HG03342 (cell line): ENCODE measurements at regions not wholly inside any gene's neighbourhood (a gene's known extent, or its start where the extent isn't known, plus 50 kb on each side); places are given as distances from the start of the nearest gene placed in this dataset.
"Not testable (repeated sequence)": the region's sequence is repeated elsewhere in the genome, so short reads cannot be mapped to it uniquely, and the experiment has no call there.

Experiments used
- ATAC-seq: cut with Tn5 transposase; IDR thresholded peaks from one replicate; pipeline ENCODE4 v1.9.1; 2021; ENCODE audit warnings: mild to moderate bottlenecking, moderate library complexity; ENCODE audit not compliant: unreplicated experiment

DNA sequence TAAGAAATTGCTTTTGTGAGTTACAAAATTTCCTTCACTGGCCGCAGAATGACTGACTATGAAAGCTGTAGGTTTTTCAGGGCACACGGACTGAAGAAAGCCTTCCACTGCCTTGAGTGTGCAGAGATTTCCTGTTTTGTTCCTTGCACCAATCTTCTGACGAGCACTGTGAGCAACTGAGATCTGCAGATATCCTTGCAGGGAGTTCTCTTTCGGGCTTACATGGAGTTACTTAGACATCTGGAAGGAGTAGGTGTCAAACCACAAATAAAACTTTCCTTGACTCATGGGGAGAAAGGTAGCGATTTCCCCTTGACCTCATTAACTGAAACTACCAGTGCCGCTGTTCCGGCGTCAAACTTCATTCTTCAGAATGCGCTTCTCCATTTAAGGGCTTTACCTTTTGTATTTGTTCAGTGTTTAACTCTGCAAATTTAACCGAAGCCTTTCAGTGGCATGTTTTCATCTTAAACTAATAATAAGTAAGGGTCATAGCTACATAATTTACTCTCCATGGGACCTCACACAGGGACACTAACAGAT, 1175.3 kb downstream of the GATA3 start:
- no peak for ATAC-seq

DNA sequence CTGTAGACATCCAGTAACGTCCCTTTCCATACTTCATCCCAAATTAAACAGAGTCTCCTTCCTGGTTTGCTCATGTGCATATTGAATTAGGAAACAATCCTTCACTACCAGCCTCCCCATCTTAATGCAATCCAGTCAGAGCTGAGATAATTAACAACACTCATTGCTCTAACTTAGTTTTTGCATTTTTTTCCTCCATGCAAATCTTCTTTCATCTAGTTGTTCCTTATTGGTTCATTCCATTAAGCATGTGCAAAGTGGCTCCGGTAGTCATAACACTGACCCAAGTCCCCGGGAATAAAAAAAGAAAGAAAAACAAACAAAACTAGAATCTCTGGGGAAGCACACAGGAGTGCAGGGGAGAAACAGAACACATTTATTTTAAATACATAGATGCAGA, 1176.1 kb downstream of the GATA3 start:
- no peak for ATAC-seq

DNA sequence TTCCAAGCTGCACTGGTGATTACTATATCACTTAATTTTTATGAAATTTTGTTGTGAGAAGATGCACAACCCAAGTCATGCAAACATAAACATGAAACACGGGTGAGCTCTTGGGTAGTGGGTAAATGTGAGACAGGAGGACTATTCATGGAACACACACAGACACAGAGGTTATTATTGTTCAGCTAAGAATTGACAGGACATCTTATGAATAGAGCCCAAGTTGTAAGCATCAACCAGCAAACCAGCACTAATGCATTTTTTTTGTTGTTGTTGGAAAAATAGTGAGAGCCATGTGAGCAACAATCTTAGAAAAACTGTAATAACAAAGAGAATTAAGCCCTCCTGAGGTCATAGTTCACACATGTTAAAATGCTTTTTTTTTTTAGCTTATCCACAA, 1179.7 kb downstream of the GATA3 start:
- no peak for ATAC-seq

DNA sequence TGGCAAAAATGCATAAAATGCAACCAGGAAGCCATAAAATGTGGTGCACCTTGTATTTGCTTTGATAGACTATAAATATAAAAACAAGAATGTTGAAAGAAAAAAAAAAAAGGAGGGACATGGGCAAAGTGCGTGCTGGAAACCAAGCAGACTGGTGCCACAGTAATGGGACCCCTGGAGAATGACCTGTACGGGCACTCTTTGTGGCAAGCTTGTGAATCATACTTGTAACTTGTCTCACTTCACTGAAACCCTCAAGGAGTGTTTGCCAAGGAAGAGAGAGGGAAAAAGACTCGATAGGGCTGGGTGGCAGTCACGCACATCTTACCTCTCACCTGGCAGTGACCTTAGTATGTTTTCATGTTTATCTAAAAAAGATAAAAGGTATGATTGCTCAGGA, 1183.6 kb downstream of the GATA3 start:
- no peak for ATAC-seq

DNA sequence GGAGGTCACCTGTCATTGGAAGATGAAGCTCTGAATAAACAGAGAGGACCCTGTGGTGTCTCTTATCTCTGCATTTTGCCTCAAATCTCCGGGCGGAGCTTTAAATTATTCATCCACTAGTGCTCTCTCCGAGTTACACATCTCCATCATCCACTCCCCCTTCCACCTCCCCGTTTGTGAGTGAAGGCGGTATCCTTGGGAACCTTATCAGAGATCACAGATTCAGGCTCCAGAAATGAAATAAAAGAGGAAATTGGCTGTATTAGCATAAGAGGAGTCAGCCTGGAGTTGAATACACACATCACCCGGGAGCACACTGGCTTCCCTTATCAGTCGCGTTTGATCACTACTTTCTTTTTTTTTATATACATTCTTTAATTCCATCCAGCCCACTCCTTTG, 1184.8 kb downstream of the GATA3 start:
- ATAC-seq: no peak

DNA sequence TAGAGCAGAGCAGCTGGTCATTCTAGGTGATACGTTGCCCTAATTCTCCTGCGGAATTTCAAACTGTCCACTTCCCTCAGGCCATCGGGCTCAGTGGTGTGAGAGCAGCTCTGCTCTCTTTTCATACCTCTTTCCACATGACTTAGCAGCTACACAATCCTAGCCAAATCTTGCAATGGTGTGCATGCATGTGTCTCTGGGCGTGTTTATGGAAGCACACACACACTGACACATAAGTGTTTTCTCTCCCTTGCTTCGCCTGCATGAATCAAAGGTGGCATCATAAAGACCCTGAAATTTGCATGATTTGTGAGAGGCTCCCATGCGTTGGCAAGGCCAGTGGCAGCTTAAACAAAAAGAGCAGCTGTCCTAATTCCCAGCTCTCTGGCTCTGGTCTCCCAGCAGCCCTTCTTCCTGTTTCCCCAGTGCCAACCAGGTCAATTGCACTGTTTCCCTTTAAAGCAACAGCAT, 1189.5 kb downstream of the GATA3 start:
- no peak for ATAC-seq

DNA sequence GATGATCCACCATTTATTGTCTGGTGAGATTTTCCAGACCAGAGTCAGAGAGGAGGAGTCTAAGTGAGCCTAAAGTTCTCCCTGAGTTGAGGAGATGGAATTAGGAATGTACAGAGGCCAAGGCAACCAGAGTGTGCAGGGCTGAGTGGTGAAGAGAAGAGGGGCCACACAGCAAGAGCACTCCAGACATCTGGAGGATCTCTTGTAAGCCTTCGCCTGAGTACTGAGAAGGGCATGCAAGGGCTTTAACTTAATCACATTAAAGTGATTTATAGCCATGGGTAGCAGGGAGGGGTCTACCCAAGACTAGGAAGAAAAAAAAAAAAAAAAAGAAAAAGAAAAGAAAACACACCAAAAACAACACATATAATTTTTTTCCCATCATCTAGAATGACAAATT, 1190.4 kb downstream of the GATA3 start:
- ATAC-seq: no peak

DNA sequence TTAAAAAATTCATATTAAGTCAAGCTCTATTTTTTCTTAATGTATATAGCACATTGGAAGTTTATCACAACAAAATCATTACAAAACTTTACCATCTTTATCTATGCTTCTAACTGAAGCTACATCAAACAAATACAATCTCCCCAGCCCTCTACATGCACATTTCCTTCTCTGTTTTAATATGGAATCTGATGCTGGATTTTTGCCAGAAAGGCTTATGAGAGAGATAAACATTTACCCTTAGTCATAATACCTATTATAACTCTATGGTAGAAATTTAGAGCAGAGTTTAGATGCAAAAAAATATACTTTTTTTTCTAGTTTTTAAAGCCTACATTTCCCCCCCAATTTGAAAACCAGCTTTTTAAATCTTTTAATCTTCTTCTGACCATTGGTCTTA, 1198.6 kb downstream of the GATA3 start:
- no peak for ATAC-seq

DNA sequence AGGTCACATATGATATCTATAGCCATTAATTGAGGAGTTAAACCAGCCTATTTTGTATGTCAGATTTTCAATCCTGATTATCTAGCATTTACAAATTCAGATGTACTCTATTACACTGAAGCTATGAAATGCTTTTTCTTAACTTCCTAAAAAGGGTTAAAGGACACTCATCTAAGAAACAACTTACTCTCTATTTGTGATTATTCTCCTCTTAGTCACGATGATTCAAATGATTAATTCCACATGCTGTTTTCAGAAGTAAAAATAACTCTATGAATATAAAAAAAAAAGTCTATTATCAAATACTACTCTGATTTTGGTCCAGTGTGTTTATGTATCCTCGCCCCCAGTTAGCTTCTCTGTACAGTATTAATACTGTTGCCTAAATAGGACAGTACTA, 1199.9 kb downstream of the GATA3 start:
- no peak for ATAC-seq

DNA sequence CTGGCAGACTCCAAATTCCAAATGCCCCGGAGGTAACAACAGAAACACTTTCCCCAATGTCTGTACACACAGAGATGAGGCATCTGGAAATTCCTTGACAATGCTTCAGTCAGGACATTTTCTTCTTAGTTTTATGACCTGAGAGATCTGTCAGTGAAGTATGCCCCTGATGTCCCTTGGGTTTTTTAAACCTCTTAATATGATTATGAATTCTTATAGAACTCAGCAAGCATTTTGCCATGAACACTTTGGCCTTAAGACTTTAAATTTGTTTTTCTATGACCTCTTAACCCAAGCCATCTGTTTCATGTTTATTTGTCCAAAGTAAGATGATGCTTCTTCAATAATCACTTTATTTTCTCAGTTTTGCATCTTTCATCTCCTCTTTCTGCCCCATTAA, 1206.2 kb downstream of the GATA3 start:
- no peak for ATAC-seq

DNA sequence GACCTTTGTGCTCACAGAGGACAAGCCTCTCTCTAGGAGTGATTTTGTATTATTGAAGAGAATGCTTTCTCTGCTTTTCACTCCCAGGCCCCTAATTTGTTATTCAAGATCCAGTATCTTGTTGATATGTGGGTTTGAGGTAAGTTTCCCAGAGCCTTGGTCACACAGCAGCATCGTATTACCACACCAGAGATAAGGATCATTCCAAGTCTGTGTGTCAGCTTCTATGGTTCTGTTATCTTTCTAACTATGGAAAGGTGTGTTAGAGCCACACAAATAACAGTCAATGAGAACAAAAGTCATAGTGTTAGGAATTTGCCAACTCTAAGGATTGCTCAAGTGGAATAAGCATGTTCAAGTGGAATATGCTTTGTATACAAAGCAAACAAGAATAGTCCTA, 1208.3 kb downstream of the GATA3 start:
- no peak for ATAC-seq

DNA sequence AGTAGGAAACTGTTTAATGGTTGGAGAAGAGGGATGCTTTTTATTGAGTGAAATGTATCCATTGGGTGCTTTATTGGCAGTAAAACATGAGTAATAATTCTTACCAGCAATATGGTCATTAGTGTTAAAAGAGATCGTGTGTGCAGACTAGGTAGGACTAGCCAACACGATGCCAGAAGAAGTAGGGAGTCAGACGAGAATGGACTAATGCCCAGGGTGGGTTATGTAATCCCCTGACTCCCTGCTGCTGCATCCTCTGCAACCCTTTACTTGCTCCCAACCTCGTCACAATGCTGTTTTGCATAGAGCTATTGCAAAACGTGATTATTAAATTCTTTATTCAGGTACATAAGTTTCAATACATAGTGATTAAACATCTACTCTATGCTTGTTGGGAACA, 1213.7 kb downstream of the GATA3 start:
- ATAC-seq: no peak

DNA sequence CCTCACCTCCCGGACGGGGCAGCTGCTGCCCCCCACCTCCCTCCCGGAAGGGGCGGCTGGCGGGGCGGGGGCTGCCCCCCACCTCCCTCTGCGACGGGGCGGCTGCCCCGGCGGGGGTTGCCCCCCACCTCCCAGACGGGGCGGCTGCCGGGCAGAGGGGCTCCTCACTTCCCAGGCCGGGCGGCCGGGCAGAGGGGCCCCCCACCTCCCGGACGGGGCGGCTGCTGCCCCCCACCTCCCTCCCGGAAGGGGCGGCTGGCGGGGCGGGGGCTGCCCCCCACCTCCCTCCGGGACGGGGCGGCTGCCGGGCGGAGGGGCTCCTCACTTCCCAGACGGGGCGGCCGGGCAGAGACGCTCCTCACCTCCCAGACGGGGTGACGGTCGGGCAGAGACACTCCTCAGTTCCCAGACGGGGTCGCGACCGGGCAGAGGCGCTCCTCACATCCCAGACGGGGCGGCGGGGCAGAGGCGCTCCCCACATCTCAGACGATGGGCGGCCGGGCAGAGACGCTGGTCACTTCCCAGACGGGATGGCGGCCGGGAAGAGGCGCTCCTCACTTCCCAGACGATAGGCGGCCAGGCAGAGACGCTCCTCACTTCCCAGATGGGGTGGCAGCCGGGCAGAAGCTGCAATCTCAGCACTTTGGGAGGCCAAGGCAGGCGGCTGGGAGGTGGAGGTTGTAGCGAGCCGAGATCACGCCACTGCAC, 1218.8 kb downstream of the GATA3 start:
- ATAC-seq: not testable (repeated sequence)

DNA sequence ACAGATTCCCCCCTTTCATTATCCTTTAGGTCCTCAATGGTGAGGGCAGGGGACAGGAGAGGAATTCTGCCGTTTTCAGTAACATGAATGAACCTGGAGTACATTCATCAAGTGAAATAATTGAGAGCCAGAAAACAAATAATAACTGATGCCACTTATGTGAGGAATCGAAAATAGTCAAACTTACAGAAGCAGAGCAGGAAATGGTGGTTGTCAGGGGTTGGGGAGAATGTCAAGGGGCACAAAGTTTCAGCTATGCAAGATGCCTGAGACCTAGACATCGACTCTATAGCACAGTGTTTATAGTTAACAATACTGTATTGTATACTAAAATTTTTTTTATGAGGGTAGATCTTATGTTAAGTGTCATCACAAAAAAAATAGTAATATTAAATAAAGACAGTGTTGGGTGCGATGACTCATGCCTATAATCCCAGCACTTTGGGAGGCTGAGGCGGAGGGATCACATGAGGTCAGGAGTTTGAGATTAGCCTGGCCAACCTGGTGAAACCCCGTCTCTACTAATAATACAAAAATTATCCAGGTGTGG, 1219.8 kb downstream of the GATA3 start:
- no peak for ATAC-seq

DNA sequence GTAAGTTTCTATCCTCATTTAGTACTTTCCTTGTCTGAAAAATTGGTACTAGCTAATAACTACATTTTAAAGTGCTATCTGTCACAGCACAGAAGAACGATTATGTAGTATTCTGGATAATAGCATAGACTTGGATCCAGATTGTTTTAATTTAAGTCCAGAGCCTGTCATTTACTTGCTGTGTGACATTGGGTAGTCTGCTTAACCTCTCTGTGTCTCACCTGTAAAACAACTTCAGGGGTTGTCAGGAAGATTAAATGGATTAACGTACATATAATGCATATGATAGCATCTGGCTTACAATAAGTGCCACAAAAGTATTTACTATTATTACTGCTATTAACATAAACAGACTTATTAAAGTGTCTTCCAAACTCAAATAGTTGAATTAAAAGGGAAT, 1221.4 kb downstream of the GATA3 start:
- no peak for ATAC-seq

DNA sequence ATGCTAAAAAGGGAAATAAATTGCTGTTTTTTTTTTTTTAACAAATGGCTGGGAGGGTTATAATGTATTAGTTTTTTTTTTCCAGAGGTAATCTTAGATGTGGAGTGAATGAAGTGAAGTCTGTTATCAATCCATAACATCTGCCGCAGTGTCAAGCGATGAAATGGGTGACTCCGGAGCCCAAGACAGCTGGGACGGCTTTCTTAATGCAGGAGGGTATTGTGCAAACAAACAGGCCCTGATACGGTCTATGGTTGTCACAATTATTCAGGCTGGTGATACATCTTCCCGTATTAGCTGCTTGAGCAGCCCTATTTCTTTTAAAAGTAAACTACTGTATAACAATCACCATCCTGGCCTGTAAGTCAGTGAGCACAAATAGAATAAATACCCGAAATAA, 1231.2 kb downstream of the GATA3 start:
- ATAC-seq: no peak

DNA sequence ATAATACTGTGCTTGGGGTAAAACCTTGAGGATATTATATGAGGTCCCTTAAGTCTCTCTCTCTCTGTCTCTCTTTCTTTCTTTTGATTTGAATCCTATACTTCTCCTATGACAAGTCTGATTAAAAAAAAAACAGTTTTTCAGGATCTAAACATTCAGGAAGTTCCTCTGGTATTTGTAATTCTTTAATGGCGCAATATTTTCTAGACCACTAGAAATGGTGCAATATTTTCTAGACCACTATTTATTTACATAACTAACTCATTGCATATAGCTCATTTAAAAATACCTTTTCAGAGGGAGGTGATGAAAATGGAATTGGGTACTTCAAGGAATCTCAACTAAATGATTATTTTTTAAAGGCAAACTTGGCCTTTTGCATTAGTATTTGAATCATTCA, 1235.3 kb downstream of the GATA3 start:
- ATAC-seq: no peak

DNA sequence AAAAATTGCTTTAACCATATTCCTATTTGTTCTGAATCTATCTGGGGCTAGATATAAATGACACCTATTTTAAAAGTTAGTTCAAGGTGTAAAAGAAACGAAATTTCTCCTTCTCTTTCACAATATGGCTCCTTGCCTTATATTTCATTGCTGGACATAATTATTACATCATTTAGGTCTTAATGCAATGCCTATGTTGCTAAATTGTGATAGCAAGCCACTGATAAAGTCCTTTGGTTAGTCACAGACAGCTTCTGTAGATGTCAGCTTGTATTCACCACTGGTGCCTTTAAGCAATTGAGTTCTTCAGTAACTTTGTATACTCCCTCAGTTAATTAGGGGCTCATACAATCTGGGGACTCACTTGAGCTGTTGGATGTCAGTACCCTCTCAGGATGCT, 1236.6 kb downstream of the GATA3 start:
- ATAC-seq: no peak

DNA sequence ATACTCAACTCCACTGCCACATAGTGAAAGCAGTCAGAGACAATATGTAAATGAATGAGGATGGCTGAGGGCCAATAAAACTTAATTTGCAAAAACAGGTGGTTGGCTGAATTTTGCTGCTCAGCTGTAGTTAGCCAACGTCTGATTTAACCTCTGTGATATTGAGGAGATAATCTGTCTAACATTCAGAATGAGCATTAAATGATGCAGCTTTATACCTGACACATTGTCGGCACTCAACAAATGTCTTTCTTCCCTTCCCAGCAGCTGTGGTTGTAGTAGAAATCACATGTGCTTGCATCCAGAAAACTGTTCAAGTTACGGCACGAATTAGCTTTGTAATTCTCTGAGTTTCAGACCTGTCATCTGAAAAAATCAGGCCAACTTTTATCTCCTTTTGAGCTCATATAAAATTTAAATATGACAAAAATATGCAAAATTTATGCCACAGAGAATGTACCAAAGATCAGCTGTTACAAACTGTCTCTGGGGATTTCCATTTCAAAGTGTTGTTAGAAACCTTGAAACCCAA, 1239.7 kb downstream of the GATA3 start:
- peak; percentile 28 for ATAC-seq

DNA sequence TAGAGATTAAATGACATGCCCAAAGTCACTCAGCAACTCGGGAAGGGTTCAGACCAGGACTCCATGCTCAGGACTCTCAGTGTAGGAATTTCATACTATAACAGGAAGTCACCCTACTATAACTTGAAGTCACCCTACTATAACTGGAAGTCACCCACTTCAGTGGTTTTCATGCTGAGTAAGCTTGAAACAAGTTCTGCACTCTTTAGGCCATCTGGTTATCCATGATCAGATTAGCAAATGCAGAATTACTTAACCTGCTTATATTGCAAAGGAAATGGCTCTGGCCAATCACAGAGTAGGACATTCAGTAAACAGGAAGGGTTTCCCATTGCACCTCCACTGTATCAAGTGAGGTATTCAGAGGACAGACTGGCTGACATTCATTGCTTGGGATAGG, 1240.4 kb downstream of the GATA3 start:
- peak; percentile 78 for ATAC-seq

DNA sequence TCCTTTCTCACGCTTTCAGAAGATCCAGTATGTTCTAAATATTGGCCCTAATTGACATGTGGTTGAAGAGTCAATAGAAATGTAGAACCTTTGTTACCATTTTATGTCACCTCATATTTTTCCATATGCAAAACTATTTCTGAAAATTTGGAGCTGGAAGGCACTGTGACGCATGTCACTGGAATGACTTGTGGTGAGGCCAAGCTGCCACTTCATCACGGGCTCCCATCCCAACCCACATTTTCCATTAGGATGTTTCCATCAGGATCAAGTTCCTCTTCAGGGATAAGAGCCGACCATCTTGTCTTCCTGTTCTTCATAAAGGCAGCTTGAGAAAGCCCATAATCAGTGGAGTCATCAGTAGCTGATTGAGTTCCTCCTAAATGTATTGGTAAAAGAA, 1241.7 kb downstream of the GATA3 start:
- no peak for ATAC-seq

DNA sequence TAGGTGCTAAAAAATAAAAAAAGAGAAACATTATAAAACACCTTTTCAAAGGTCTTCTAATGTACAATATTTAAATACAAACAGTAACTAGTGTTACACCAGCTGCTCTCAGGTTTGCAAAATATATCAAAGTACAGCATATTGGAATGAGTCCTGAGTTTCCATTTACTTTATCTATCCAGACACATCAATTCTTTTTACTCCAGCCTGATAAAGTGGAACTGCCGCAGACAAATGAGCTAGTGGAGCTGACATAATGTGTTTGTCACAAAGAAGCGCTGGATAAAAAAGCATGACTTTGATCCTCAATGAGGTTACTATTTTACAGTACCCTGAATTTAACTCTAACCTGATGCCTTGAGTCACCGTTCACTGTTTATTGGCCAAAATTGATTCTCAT, 1243.1 kb downstream of the GATA3 start:
- no peak for ATAC-seq
